ENCODE measurements at regions not wholly inside any gene's neighbourhood (a gene's known extent, or its start where the extent isn't known, plus 50 kb on each side); places are given as distances from the start of the nearest gene placed in this dataset.

GRCh38 chr12:82555699-82556098, 131.0 kb upstream of the TMTC2 start:
- Mint-ChIP-seq H3K4me3 (no peak overlapping the region), H3K27ac (no peak overlapping the region), H3K27me3 (ENCODE audit: insufficient read depth) (no peaks in the 10 kb centered on the region), H3K4me1 (ENCODE audit: low read depth) (no peaks in the 10 kb centered on the region), H3K36me3 (ENCODE audit: low read depth) (no peaks in the 10 kb centered on the region), H3K9me3 (peaks cover 9% of the 10 kb centered on the region)
- DNase-seq, result no peak
- TF ChIP-seq, protein P1, sequence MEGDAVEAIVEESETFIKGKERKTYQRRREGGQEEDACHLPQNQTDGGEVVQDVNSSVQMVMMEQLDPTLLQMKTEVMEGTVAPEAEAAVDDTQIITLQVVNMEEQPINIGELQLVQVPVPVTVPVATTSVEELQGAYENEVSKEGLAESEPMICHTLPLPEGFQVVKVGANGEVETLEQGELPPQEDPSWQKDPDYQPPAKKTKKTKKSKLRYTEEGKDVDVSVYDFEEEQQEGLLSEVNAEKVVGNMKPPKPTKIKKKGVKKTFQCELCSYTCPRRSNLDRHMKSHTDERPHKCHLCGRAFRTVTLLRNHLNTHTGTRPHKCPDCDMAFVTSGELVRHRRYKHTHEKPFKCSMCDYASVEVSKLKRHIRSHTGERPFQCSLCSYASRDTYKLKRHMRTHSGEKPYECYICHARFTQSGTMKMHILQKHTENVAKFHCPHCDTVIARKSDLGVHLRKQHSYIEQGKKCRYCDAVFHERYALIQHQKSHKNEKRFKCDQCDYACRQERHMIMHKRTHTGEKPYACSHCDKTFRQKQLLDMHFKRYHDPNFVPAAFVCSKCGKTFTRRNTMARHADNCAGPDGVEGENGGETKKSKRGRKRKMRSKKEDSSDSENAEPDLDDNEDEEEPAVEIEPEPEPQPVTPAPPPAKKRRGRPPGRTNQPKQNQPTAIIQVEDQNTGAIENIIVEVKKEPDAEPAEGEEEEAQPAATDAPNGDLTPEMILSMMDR (IDR thresholded peaks at IDR 0.05), result no peak

- Mint-ChIP-seq H3K27me3 (ENCODE audit: insufficient read depth) (peaks cover 1% of the 10 kb centered on the region; the same call in 1 of the 2 replicates), H3K4me1 (ENCODE audit: low read depth) (no peaks in the 10 kb centered on the region), H3K36me3 (ENCODE audit: low read depth) (no peaks in the 10 kb centered on the region), H3K4me3 (no peak overlapping the region), H3K9me3 (peaks cover 33% of the 10 kb centered on the region), H3K27ac (no peak overlapping the region)
- DNase-seq, result no peak
- TF ChIP-seq, protein P1 (IDR thresholded peaks at IDR 0.05), result no peak
These were observed 120.7 kb upstream of the TMTC2 start for GRCh38 chr12:82565966-82566365.

GRCh38 chr12:82567688-82568087, 119.0 kb upstream of the TMTC2 start:
- DNase-seq, result no peak
- TF ChIP-seq, protein P1 (IDR thresholded peaks at IDR 0.05), result no peak
- no peak overlapping the region for H3K4me3 Mint-ChIP-seq
- peaks cover 1% of the 10 kb centered on the region; the same call in 1 of the 2 replicates for H3K27me3 Mint-ChIP-seq (ENCODE audit: insufficient read depth)
- H3K9me3 Mint-ChIP-seq, result peaks cover 41% of the 10 kb centered on the region
- no peak overlapping the region for H3K27ac Mint-ChIP-seq
- H3K36me3 Mint-ChIP-seq (ENCODE audit: low read depth), result no peaks in the 10 kb centered on the region
- no peaks in the 10 kb centered on the region for H3K4me1 Mint-ChIP-seq (ENCODE audit: low read depth)

DNA sequence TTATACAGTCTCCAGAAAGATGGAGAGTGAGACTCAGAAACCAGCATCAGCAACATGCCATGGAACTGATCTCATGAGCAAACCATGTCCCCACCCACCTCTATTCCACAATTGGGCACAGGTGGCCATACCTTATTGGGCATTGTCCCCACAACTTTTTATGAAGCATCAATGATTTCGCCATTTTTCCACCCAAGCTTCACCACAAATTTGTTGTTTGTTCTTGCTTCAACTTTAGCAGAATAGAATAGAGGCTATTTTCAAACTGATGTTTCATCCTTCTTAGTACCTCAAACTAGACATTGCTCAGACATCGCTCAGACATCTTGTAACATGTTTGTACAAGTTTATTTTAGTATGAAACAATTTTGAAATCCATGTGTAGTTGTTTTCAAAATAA, 112.5 kb upstream of the TMTC2 start:
- H3K27me3 Mint-ChIP-seq (ENCODE audit: insufficient read depth), result no peaks in the 10 kb centered on the region
- H3K27ac Mint-ChIP-seq, result no peak overlapping the region
- no peak overlapping the region for H3K4me3 Mint-ChIP-seq
- TF ChIP-seq, protein P1 (IDR thresholded peaks at IDR 0.05), result no peak
- DNase-seq, result no peak
- no peaks in the 10 kb centered on the region for H3K36me3 Mint-ChIP-seq (ENCODE audit: low read depth)
- H3K4me1 Mint-ChIP-seq (ENCODE audit: low read depth), result no peaks in the 10 kb centered on the region
- H3K9me3 Mint-ChIP-seq, result peaks cover 33% of the 10 kb centered on the region

- Mint-ChIP-seq H3K9me3 (peaks cover 21% of the 10 kb centered on the region), H3K4me1 (ENCODE audit: low read depth) (no peaks in the 10 kb centered on the region), H3K27ac (no peak overlapping the region), H3K27me3 (ENCODE audit: insufficient read depth) (no peaks in the 10 kb centered on the region), H3K36me3 (ENCODE audit: low read depth) (no peaks in the 10 kb centered on the region), H3K4me3 (no peak overlapping the region)
- TF ChIP-seq, protein P1 (IDR thresholded peaks at IDR 0.05), result no peak
- DNase-seq, result no peak
These were observed 108.0 kb upstream of the TMTC2 start for GRCh38 chr12:82578725-82579124.

- Mint-ChIP-seq H3K4me1 (ENCODE audit: low read depth) (no peaks in the 10 kb centered on the region), H3K4me3 (no peak overlapping the region), H3K27ac (no peak overlapping the region), H3K9me3 (peaks cover 46% of the 10 kb centered on the region), H3K36me3 (ENCODE audit: low read depth) (peaks cover 5% of the 10 kb centered on the region; the same call in 1 of the 2 replicates), H3K27me3 (ENCODE audit: insufficient read depth) (no peaks in the 10 kb centered on the region)
- TF ChIP-seq, protein P1 (IDR thresholded peaks at IDR 0.05), result no peak
- DNase-seq, result no peak
These were observed 103.0 kb upstream of the TMTC2 start for GRCh38 chr12:82583756-82584155.

Data from HFFc6 (cell line).